CD4-positive, alpha-beta T cell (primary cell): ENCODE measurements at regions not wholly inside any gene's neighbourhood (a gene's known extent, or its start where the extent isn't known, plus 50 kb on each side); places are given as distances from the start of the nearest gene placed in this dataset.
"Not testable (repeated sequence)": the region's sequence is repeated elsewhere in the genome, so short reads cannot be mapped to it uniquely, and the experiment has no call there.

ENCODE experiments used
- ATAC-seq: fragments of 200-7000 bp; cut with Tn5 transposase; one replicate; pipeline ENCODE4 v1.10.0; 2022; ENCODE audit warnings: mild to moderate bottlenecking; ENCODE audit not compliant: poor library complexity
- CTCF ChIA-PET: fragments of 350-600 bp; sonication (Branson Sonifier 250); formaldehyde crosslinking; loops from one replicate; lab custom pipeline; 2021; ENCODE audit warnings: antibody characterized with exemption, inconsistent platforms; lab: Charles Lee
- POLR2A ChIA-PET: fragments of 350-600 bp; sonication (Branson Sonifier 250); formaldehyde crosslinking; loops from one replicate; lab custom pipeline; 2021; ENCODE audit warnings: antibody characterized with exemption, inconsistent platforms; lab: Charles Lee
- DNase-seq, 14 experiments: peaks; one replicate each; pipeline ENCODE4 v3.0.0-alpha.2; 2013 to 2020; ENCODE audit warnings: mixed read lengths in 2 of 14
- H3K27ac ChIP-seq, 2 donors: one replicate each; pipeline versions ENCODE4 v1.5.1 to v1.7.0; 2013; ENCODE audit warnings: low read length in 2 of 2, low read depth in 1 of 2, mild to moderate bottlenecking in 1 of 2
- H3K27me3 ChIP-seq, 2 experiments: 1 replicate in 1 of 2; 2 replicates in 1 of 2; pipeline versions ENCODE4 v1.6.1 to v1.7.0; 2013; ENCODE audit warnings: low read length in 2 of 2, control low read depth in 1 of 2, mild to moderate bottlenecking in 1 of 2, moderate library complexity in 1 of 2; ENCODE audit not compliant: insufficient read depth in 2 of 2, control insufficient read depth in 1 of 2
- H3K36me3 ChIP-seq: one replicate; pipeline ENCODE4 v1.6.1; 2013; ENCODE audit warnings: low read length, control low read depth; ENCODE audit not compliant: insufficient read depth
- H3K4me1 ChIP-seq: one replicate; pipeline ENCODE4 v1.6.1; 2013; ENCODE audit warnings: low read length, control low read depth; ENCODE audit not compliant: insufficient read depth
- H3K4me3 ChIP-seq: one replicate; pipeline ENCODE4 v1.5.1; 2013; ENCODE audit warnings: mild to moderate bottlenecking, low read length, moderate library complexity
- H3K9me3 ChIP-seq, 2 experiments: 1 replicate in 1 of 2; 2 replicates in 1 of 2; pipeline versions ENCODE4 v1.6.1 to v1.7.0; 2013; ENCODE audit warnings: low read length in 2 of 2, mild to moderate bottlenecking in 2 of 2, control low read depth in 1 of 2, moderate library complexity in 1 of 2; ENCODE audit not compliant: control insufficient read depth in 1 of 2, insufficient read depth in 1 of 2
- H3K27ac Mint-ChIP-seq: one replicate; pipeline ENCODE4 v1.8.0; 2020; ENCODE audit warnings: mixed read lengths
- H3K27me3 Mint-ChIP-seq: one replicate; pipeline ENCODE4 v1.8.0; 2021; ENCODE audit warnings: mixed read lengths
- H3K36me3 Mint-ChIP-seq: one replicate; pipeline ENCODE4 v1.8.0; 2021; ENCODE audit warnings: low read depth, mixed read lengths
- H3K4me1 Mint-ChIP-seq: one replicate; pipeline ENCODE4 v1.8.0; 2021; ENCODE audit warnings: low read depth, mixed read lengths
- H3K4me3 Mint-ChIP-seq: one replicate; pipeline ENCODE4 v1.8.0; 2020; ENCODE audit warnings: mild to moderate bottlenecking, mixed read lengths
- H3K9me3 Mint-ChIP-seq: one replicate; pipeline ENCODE4 v1.8.0; 2020; ENCODE audit warnings: mixed read lengths
- CTCF ChIP-seq: fragments of 200-600 bp; IDR thresholded peaks from one replicate; pipeline ENCODE4 v1.8.0; 2022; ENCODE audit warnings: antibody characterized with exemption, mild to moderate bottlenecking
- intact Hi-C, 2 experiments: fragments of 100-400 bp; cut with DNase I in 1 of 2; cut with micrococcal nuclease in 1 of 2; formaldehyde crosslinking; loops; one replicate each; pipeline versions ENCODE4 v1.15.1 to v1.9.0; 2023 to 2025; cut with DNase I, micrococcal nuclease

GRCh38 chr20:29472606-29473005, 1784.9 kb upstream of the DEFB115 start:
- intact Hi-C loops: no loop called here
- H3K9me3 Mint-ChIP-seq: no peaks in the 10 kb centered on the region
- no peak overlapping the region for H3K4me3 Mint-ChIP-seq
- DNase-seq: no peak
- Histone ChIP-seq H3K27ac (no peak overlapping the region), H3K9me3 (peaks cover 0 to 10% of the 10 kb centered on the region in 2 experiments), H3K36me3 (no peaks in the 10 kb centered on the region), H3K4me1 (no peaks in the 10 kb centered on the region), H3K4me3 (no peak overlapping the region), H3K27me3 (no peaks in the 10 kb centered on the region)
- CTCF ChIA-PET: interaction anchor here (1.7 kb wide), 1 partner anchor 29 kb away, joined by 4 read pairs; no protein-coding TSS in a partner anchor
- ATAC-seq: no peak
- POLR2A ChIA-PET: no interaction called here
- H3K36me3 Mint-ChIP-seq: no peaks in the 10 kb centered on the region
- H3K27me3 Mint-ChIP-seq: no peaks in the 10 kb centered on the region
- H3K27ac Mint-ChIP-seq: no peak overlapping the region
- TF ChIP-seq CTCF: no peak
- H3K4me1 Mint-ChIP-seq: no peaks in the 10 kb centered on the region

- H3K4me3 ChIP-seq, H3K4me1 ChIP-seq, POLR2A ChIA-PET, H3K27me3 Mint-ChIP-seq, H3K4me1 Mint-ChIP-seq, H3K9me3 Mint-ChIP-seq, H3K27ac ChIP-seq, H3K36me3 Mint-ChIP-seq, intact Hi-C loops, H3K4me3 Mint-ChIP-seq, H3K27ac Mint-ChIP-seq, DNase-seq, H3K27me3 ChIP-seq, ATAC-seq, CTCF ChIA-PET, H3K36me3 ChIP-seq: not testable (repeated sequence)
- H3K9me3 ChIP-seq: peaks cover 0 to 18% of the 10 kb centered on the region in 2 experiments
These were observed 1764.6 kb upstream of the DEFB115 start for GRCh38 chr20:29492840-29493239.

- H3K27me3 Mint-ChIP-seq, POLR2A ChIA-PET, H3K27ac ChIP-seq, DNase-seq, ATAC-seq, H3K9me3 Mint-ChIP-seq, H3K27me3 ChIP-seq, CTCF ChIA-PET, H3K36me3 Mint-ChIP-seq, intact Hi-C loops, H3K4me1 Mint-ChIP-seq, H3K36me3 ChIP-seq, H3K4me1 ChIP-seq, H3K27ac Mint-ChIP-seq: not testable (repeated sequence)
- Histone ChIP-seq H3K4me3 (peak overlapping the region; percentile 42), H3K9me3 (peaks cover 5 to 15% of the 10 kb centered on the region in 2 experiments)
- peak overlapping the region; percentile 72 for H3K4me3 Mint-ChIP-seq
These were observed 1760.7 kb upstream of the DEFB115 start for GRCh38 chr20:29496767-29497166.

GRCh38 chr20:29497261-29497671, 1760.2 kb upstream of the DEFB115 start:
- H3K4me3 ChIP-seq: peak overlapping the region; percentile 42
- no peaks in the 10 kb centered on the region for H3K36me3 ChIP-seq
- intact Hi-C loops: no loop called here
- H3K4me1 Mint-ChIP-seq: no peaks in the 10 kb centered on the region
- no peaks in the 10 kb centered on the region for H3K4me1 ChIP-seq
- peak overlapping the region; percentile 72 for H3K4me3 Mint-ChIP-seq
- ATAC-seq: no peak
- CTCF ChIA-PET: no interaction called here
- H3K27ac ChIP-seq: no peak overlapping the region
- POLR2A ChIA-PET: no interaction called here
- no peak for TF ChIP-seq CTCF
- H3K9me3 ChIP-seq: peaks cover 5 to 15% of the 10 kb centered on the region in 2 experiments
- DNase-seq: peak in 5 of 14 experiments; percentile 3 to 45 (median 20)
- H3K36me3 Mint-ChIP-seq: no peaks in the 10 kb centered on the region
- no peaks in the 10 kb centered on the region for H3K27me3 ChIP-seq
- H3K27me3 Mint-ChIP-seq: no peaks in the 10 kb centered on the region
- peaks cover 7% of the 10 kb centered on the region for H3K9me3 Mint-ChIP-seq
- no peak overlapping the region for H3K27ac Mint-ChIP-seq

GRCh38 chr20:29497684-29498083, 1759.8 kb upstream of the DEFB115 start:
- CTCF ChIA-PET, H3K9me3 Mint-ChIP-seq, H3K4me3 Mint-ChIP-seq, H3K4me1 Mint-ChIP-seq, H3K27me3 Mint-ChIP-seq, H3K4me3 ChIP-seq, H3K27ac ChIP-seq, POLR2A ChIA-PET, H3K36me3 Mint-ChIP-seq, H3K27me3 ChIP-seq, H3K36me3 ChIP-seq, H3K27ac Mint-ChIP-seq, H3K4me1 ChIP-seq, intact Hi-C loops, ATAC-seq: not testable (repeated sequence)
- peaks cover 5 to 15% of the 10 kb centered on the region in 2 experiments for H3K9me3 ChIP-seq
- peak in 1 of 14 experiments; percentile 45 for DNase-seq

- H3K27me3 ChIP-seq, H3K36me3 Mint-ChIP-seq, H3K9me3 Mint-ChIP-seq, H3K4me1 ChIP-seq, CTCF ChIA-PET, H3K27ac ChIP-seq, H3K4me1 Mint-ChIP-seq, H3K4me3 ChIP-seq, POLR2A ChIA-PET, intact Hi-C loops, H3K36me3 ChIP-seq, H3K27me3 Mint-ChIP-seq, ATAC-seq, H3K4me3 Mint-ChIP-seq, H3K27ac Mint-ChIP-seq: not testable (repeated sequence)
- DNase-seq: peak in 1 of 14 experiments; percentile 34
- peaks cover 5 to 15% of the 10 kb centered on the region in 2 experiments for H3K9me3 ChIP-seq
These were observed 1756.7 kb upstream of the DEFB115 start for GRCh38 chr20:29500738-29501137.
